Heart right ventricle (tissue), 16 donors: ENCODE measurements at regions not wholly inside any gene's neighbourhood (a gene's known extent, or its start where the extent isn't known, plus 50 kb on each side); places are given as distances from the start of the nearest gene placed in this dataset.

Source experiments
- ATAC-seq, 8 donors: fragments of 200-7000 bp; cut with Tn5 transposase; one replicate each; pipeline ENCODE4 v1.9.1; 2020; ENCODE audit warnings: mild to moderate bottlenecking in 8 of 8, moderate library complexity in 8 of 8, moderate number of reproducible peaks in 1 of 8
- DNase-seq, 2 donors: peaks; one replicate each; pipeline ENCODE4 v3.0.0-alpha.2; 2020
- H3K27ac ChIP-seq, 10 donors: fragments of 200-600 bp; sonication (generic) in 2 of 10; one replicate each; pipeline versions ENCODE4 v1.5.0 to v1.8.0; 2020 to 2022; ENCODE audit warnings: mild to moderate bottlenecking in 3 of 10
- H3K27me3 ChIP-seq, 7 donors: fragments of 200-600 bp; one replicate each; pipeline ENCODE4 v1.8.0; 2021 to 2022; ENCODE audit warnings: mild to moderate bottlenecking in 2 of 7
- H3K36me3 ChIP-seq, 9 donors: fragments of 200-600 bp; sonication (generic) in 1 of 9; one replicate each; pipeline versions ENCODE4 v1.5.0 to v1.8.0; 2020 to 2022; ENCODE audit warnings: mild to moderate bottlenecking in 2 of 9
- H3K4me1 ChIP-seq, 9 donors: fragments of 200-600 bp; sonication (generic) in 1 of 9; one replicate each; pipeline versions ENCODE4 v1.5.0 to v1.8.0; 2020 to 2022; ENCODE audit warnings: mild to moderate bottlenecking in 4 of 9
- H3K4me3 ChIP-seq, 10 donors: fragments of 200-600 bp; sonication (generic) in 2 of 10; one replicate each; pipeline versions ENCODE4 v1.5.0 to v1.8.0; 2020 to 2022; ENCODE audit warnings: mild to moderate bottlenecking in 7 of 10, moderate library complexity in 2 of 10
- H3K9me3 ChIP-seq, 11 donors: fragments of 200-600 bp in 10 of 11; sonication (generic) in 2 of 11; one replicate each; pipeline versions ENCODE4 v1.5.0 to v1.8.0; 2013 to 2022; ENCODE audit warnings: mild to moderate bottlenecking in 2 of 11, control low read depth in 1 of 11, moderate library complexity in 1 of 11
- CTCF ChIP-seq, 9 donors: fragments of 200-600 bp; sonication (generic) in 2 of 9; IDR thresholded peaks; one replicate each; pipeline versions ENCODE4 v1.5.0 to v1.8.0; 2021 to 2022; ENCODE audit warnings: antibody characterized with exemption in 9 of 9, mild to moderate bottlenecking in 5 of 9, moderate library complexity in 1 of 9
- WGBS, 2 donors: extraction: QIAGEN DNeasy Blood & Tissue Kit; methylation state at CpG; one replicate each; pipeline ENCODE4 v1.1.7; 2013; ENCODE audit warnings: inconsistent platforms in 1 of 2; 5-methylcytosine and 5-hydroxymethylcytosine counted together
- intact Hi-C, 10 donors: fragments of 100-400 bp; cut with DNase I; formaldehyde crosslinking; loops; one replicate each; pipeline versions ENCODE4 v1.11.1 to v1.14.2; 2022
- donor health status: Arrhythmogenic right ventricular cardiomyopathy.
- donor health status: ischemic (EF 13 %, LVEDD 7.1; RV severe dilation, severe dysfunction).
- donor health status: healthy with polysubstance abuse.
- donor health status: DM: no; HTN: yes; CAD: no.
- donor health status: DM: no; HTN: no; CAD: no.
- donor health status: ischemic (EF 25% LVEDD 6.9; RV normal size, moderate dysfunction).
- donor health status: ischemic (EF 25% LVEDD 5.7; RV mildly dilated, moderate dysfunction).
- donor health status: healthy.
- donor health status: DM: yes; HTN: yes; CAD: no.
- donor health status: Ischemic cardiomyopathy.
- donor health status: ischemic (EF 35%, LVEDD 5.7; RV mildly dilated, moderate dysfunction).
- donor health status: nonischemic (EF 11% LVEDD 7.7; RV severe dilation, severe dysfunction).
- donor health status: DM: yes; HTN: yes; CAD: no.
- donor health status: PGD.
- donor health status: ischemic (EF 29% LVEDD 5.4; RV normal size, mild dysfunction).
- donor health status: nonischemic (EF 23%, LVEDD 6.1; RV moderate dilation, normal function).

- no peak for DNase-seq
These were observed 80.5 kb downstream of the FASTKD2 start for GRCh38 chr2:206845877-206846276.

GRCh38 chr2:206846331-206846730 lies 80.9 kb downstream of the FASTKD2 start:
- intact Hi-C loops, result no loop called here
- Histone ChIP-seq H3K36me3 (no peaks in the 10 kb centered on the region), H3K4me3 (no peak overlapping the region), H3K9me3 (no peaks in the 10 kb centered on the region), H3K27ac (peak overlapping the region in 1 of 10 donors; percentile 1), H3K4me1 (peaks cover 0 to 14% (median 0%) of the 10 kb centered on the region in 9 donors), H3K27me3 (no peaks in the 10 kb centered on the region)
- TF ChIP-seq CTCF (IDR thresholded peaks at IDR 0.05), result no peak
- 83 to 86% methylated on average over 3 of the region's 3 CpGs for WGBS, 2 donors
- no peak for DNase-seq
- peak in 4 of 8 donors; percentile 24 to 58 (median 26) for ATAC-seq

More at GRCh38 chr2:206845877-206846276, 80.5 kb downstream of the FASTKD2 start:
- no peak for TF ChIP-seq CTCF (IDR thresholded peaks at IDR 0.05)
- Histone ChIP-seq H3K27ac (peak overlapping the region in 1 of 10 donors; percentile 1), H3K36me3 (no peaks in the 10 kb centered on the region), H3K9me3 (no peaks in the 10 kb centered on the region), H3K4me3 (no peak overlapping the region), H3K27me3 (no peaks in the 10 kb centered on the region), H3K4me1 (peaks cover 0 to 14% (median 0%) of the 10 kb centered on the region in 9 donors)
- intact Hi-C loops, result no loop called here
- peak in 2 of 8 donors; percentile 35 to 48 for ATAC-seq

GRCh38 chr2:206846981-206847834 lies 81.8 kb downstream of the FASTKD2 start:
- intact Hi-C loops, result no loop called here
- no peak for TF ChIP-seq CTCF (IDR thresholded peaks at IDR 0.05)
- ATAC-seq, result peak in 4 of 8 donors; percentile 28 to 67 (median 58)

GRCh38 chr2:206850369-206850768 lies 85.0 kb downstream of the FASTKD2 start:
- Histone ChIP-seq H3K4me3 (no peak overlapping the region), H3K4me1 (peaks cover 0 to 14% (median 0%) of the 10 kb centered on the region in 9 donors), H3K27me3 (no peaks in the 10 kb centered on the region), H3K27ac (no peak overlapping the region), H3K9me3 (no peaks in the 10 kb centered on the region), H3K36me3 (no peaks in the 10 kb centered on the region)
- no peak for ATAC-seq
- TF ChIP-seq CTCF (IDR thresholded peaks at IDR 0.05), result no peak
- intact Hi-C loops, result no loop called here
- DNase-seq, result no peak

More at GRCh38 chr2:206846981-206847834, 81.8 kb downstream of the FASTKD2 start:
- DNase-seq, result no peak
- Histone ChIP-seq H3K36me3 (no peaks in the 10 kb centered on the region), H3K4me3 (no peak overlapping the region), H3K9me3 (no peaks in the 10 kb centered on the region), H3K27me3 (no peaks in the 10 kb centered on the region), H3K27ac (no peak overlapping the region), H3K4me1 (peaks cover 0 to 14% (median 0%) of the 10 kb centered on the region in 9 donors)
- WGBS, 2 donors, result 66 to 79% methylated on average over 3 of the region's 3 CpGs
